GM18505 (cell line): ENCODE measurements at regions not wholly inside any gene's neighbourhood (a gene's known extent, or its start where the extent isn't known, plus 50 kb on each side); places are given as distances from the start of the nearest gene placed in this dataset.

Experiments
- ATAC-seq: cut with Tn5 transposase; IDR thresholded peaks from one replicate; pipeline ENCODE4 v1.9.1; 2021; ENCODE audit not compliant: unreplicated experiment
- POLR2A ChIP-seq: IDR thresholded peaks from 4 replicates; pipeline ENCODE4 v1.6.1; 2011; ENCODE audit warnings: borderline replicate concordance; ENCODE audit not compliant: insufficient read depth, insufficient read length; ENCODE audit errors: extremely low read depth

DNA sequence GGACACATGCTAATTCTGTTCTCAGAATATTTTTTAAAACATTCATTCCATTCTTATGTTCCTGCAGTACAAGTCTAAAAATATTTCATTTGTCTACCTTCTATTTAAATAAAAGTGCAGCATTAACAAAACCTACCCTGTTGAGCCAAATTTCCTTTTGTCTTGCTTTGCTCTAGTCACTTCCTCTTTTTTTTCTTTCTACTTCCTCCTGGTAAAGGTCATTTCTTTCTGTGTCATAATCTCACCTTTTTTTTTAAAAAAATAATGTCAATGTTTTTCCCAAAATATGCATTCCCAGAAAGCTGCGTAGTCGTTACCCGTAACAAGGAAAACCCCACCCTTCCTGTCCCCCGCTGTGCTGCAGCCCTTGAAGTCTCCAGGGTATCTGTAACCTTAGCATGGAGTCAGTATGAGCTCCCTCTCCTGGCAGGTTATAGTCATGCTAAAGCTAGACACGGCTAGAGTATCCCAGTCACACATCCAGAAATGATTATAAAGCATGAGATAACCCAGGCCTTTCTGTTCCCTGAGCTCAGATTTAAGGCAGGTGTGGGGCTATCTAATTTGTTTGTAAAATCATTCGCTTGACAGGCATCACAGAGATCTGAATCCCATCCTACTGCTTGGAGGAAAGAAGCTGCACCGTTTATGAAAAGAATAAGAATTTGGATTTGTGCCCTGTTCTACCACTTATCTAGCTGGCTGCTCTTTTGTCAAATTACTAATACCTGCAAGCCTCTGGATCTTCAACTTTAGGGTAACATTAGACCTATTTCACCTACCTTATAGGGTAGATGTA is 51.1 kb upstream of the EED start:
- TF ChIP-seq POLR2A = no peak
- peak; percentile 88 for ATAC-seq

- ATAC-seq = no peak
- no peak for TF ChIP-seq POLR2A
Observed at GRCh38 chr11:86192519-86193257, 51.9 kb upstream of the EED start.

GRCh38 chr11:86191874-86192273 is 52.7 kb upstream of the EED start:
- ATAC-seq = no peak
- no peak for TF ChIP-seq POLR2A

DNA sequence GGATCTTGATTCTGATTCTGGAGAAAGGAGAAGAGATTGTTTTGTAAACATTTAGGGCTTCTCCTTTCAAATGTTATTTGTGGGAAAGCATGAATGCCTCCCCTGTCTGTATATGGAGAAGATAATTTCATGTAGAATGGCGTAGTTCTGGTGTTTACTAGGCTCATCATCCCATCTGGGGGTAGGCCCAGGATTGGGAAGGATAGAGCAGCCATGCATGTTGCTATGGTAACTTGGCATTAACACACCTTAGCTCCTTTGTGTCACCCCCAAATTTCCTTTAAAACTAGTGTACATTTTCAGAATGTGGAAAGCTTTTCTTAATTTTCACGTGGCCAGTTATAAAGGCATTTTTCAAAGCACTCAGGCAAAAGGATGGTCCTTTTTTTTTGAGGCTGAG is 57.5 kb upstream of the EED start:
- TF ChIP-seq POLR2A = no peak
- ATAC-seq = no peak

- TF ChIP-seq POLR2A = no peak
- ATAC-seq = no peak
Observed at GRCh38 chr11:86186386-86186785, 58.2 kb upstream of the EED start.

- TF ChIP-seq POLR2A = no peak
- ATAC-seq = no peak
Observed at GRCh38 chr11:86185381-86185750, 59.2 kb upstream of the EED start.

GRCh38 chr11:86184728-86185380 is 59.7 kb upstream of the EED start:
- no peak for ATAC-seq
- TF ChIP-seq POLR2A = no peak

GRCh38 chr11:86183694-86184093 is 60.9 kb upstream of the EED start:
- no peak for TF ChIP-seq POLR2A
- ATAC-seq = no peak

DNA sequence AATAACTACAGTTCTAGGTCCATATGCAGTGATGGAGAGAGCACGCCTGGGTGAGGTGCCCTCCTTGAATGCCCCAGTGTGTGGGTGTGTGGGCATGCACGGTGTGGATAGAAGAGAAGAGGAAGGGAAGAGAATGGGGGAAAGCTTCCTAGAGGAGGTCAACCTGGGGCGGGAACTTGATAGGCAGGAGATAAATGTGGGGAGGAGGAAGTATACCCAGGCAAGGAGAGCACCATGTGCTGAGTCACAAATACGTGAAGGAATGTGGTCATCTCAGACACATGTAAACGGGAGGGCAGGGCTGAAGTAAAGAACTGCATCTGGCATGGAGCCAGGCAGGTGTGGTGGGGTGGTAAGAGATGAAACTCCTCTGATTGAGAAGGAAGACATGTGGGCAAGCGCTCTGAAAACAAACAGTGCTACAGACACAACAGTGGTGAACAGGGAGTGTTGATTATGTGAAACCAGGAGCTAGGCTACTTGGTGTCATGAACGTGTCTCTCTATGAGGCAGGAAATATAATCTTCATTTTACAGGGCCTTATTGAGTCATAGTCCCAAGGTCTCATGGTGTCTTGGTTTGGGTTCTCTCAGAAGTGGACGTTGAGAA is 61.5 kb upstream of the EED start:
- no peak for TF ChIP-seq POLR2A
- ATAC-seq = peak; percentile 74

GRCh38 chr11:86181379-86181778 is 63.2 kb upstream of the EED start:
- no peak for TF ChIP-seq POLR2A
- ATAC-seq = no peak

- no peak for ATAC-seq
- no peak for TF ChIP-seq POLR2A
Observed at GRCh38 chr11:86180851-86181250, 63.7 kb upstream of the EED start.

DNA sequence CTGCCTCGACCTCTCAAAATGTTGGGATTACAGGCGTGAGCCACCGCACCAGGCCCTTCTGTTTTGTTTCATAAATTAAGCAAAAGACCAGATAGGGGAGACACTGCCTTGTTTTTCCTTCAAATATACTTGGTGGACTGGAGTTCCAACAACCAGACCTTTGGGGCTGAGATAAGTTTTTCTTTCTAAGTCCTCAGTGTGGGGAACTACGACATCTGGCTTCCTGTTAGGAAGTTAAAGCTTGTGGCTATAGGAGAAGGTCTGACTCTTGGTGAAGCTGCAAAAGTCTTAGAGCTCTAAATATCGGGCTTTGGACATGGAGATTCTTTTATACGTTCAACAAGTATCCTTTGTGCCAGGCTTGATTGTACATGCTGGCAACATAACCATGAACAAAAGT is 64.1 kb upstream of the EED start:
- TF ChIP-seq POLR2A = no peak
- ATAC-seq = no peak

DNA sequence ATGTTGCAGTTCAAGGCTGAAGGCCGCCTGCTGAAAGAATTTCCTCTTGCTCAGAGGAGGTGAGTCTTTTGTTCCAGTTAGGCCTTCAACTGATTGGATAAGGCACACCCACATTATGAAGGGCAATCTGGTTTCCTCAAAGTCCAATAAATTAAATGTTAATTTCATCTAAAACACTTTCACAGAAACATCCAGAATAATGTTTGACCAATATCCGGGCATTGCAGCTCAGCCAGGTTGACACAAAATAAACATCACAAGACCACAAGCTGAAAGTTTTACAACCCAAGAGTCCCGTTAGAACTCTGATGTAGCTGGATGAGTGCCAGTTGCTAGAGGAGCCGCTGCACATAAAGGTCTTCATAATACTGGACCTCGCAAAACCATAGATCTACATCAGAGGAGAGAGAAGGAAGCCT is 64.9 kb upstream of the EED start:
- no peak for ATAC-seq
- no peak for TF ChIP-seq POLR2A
